ENCODE measurements at regions not wholly inside any gene's neighbourhood (a gene's known extent, or its start where the extent isn't known, plus 50 kb on each side); places are given as distances from the start of the nearest gene placed in this dataset.

GRCh38 chr14:98725676-98726075 lies 546.3 kb downstream of the BCL11B start:
- TF ChIP-seq CTCF (IDR thresholded peaks at IDR 0.05) (no peak), ZFX (IDR thresholded peaks at IDR 0.05; ENCODE audit: borderline replicate concordance) (no peak)
